Stimulated activated CD8-positive, alpha-beta memory T cell treated with anti-CD3 and anti-CD28 coated beads, Interleukin-4, amount 100 ng/mL, for 1 hour (primary cell): ENCODE measurements at regions not wholly inside any gene's neighbourhood (a gene's known extent, or its start where the extent isn't known, plus 50 kb on each side); places are given as distances from the start of the nearest gene placed in this dataset.
A peak's percentile ranks its signal among the peaks of the same experiment; 100 is the strongest.
"Not testable (repeated sequence)": the region's sequence is repeated elsewhere in the genome, so short reads cannot be mapped to it uniquely, and the experiment has no call there.

ENCODE experiments used
- DNase-seq, 2 donors: peaks; one replicate each; pipeline ENCODE4 v3.0.0-alpha.2; 2020; ENCODE audit warnings: low read depth in 2 of 2, low spot score in 1 of 2

GRCh38 chr6:151671195-151671594 lies 136.3 kb upstream of the ESR1 start:
- DNase-seq, result no peak

GRCh38 chr6:151674578-151674977 lies 132.9 kb upstream of the ESR1 start:
- no peak for DNase-seq

DNA sequence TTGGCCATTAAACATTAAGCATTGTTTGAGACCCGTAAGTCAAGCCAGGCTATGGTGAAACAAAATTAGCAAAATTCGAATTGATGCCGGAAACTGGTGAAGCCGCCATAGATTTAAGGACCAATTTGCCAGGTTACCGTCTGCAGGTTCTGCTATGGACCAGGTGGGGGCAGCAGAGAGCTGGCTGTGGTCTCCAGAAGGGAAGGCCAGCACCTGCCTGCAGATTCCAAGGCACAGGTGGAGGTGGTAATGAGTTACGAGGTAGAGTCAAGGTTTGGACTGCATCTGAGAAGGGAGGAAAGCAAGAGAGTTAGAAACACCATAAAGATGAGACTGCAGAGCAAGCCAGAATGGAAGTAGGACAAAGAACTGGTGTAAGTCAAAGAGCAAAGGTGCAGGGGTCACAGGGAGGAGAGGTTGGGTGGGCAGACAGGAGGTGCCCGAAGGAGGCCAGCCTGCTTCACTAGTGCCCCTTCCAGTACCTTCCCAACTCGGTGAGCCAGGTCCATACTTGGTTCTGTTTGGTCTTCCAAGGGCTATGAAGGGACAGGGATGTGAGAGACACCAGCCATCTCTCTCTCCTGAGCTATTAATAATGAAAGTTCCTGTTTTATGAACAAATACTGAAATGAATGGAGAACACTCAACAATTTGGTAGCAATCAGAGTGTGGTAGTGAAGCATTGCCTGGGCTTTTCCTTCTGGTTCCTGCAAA lies 131.6 kb upstream of the ESR1 start:
- DNase-seq, result peak in 1 of 2 donors; percentile 4

- no peak for DNase-seq
These were observed 131.0 kb upstream of the ESR1 start for GRCh38 chr6:151676460-151676945.

- no peak for DNase-seq
These were observed 130.1 kb upstream of the ESR1 start for GRCh38 chr6:151677404-151677803.

DNA sequence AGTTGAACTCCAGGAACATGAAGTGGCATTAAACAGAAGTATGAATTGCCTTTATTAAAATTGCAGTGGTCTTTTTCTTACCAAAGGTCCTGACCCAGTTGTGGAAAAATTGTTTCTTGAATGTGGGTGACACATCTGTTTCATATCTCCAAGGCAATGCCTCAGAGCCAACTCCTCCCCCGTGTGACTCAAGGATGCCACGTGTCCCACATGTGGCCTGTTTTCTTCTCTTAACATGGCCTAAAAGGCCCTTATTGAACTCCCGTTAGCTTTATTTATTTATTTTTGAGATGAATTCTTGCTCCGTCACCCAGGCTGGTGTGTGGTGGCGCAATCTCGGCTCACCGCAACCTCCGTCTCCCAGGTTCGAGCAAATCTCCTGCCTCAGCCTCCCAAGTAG lies 128.4 kb upstream of the ESR1 start:
- DNase-seq, result no peak

GRCh38 chr6:151679941-151680340 lies 127.5 kb upstream of the ESR1 start:
- no peak for DNase-seq

GRCh38 chr6:151680846-151681432 lies 126.5 kb upstream of the ESR1 start:
- no peak for DNase-seq

- DNase-seq, result no peak
These were observed 125.9 kb upstream of the ESR1 start for GRCh38 chr6:151681433-151682059.

GRCh38 chr6:151682251-151682650 lies 125.2 kb upstream of the ESR1 start:
- DNase-seq, result no peak

DNA sequence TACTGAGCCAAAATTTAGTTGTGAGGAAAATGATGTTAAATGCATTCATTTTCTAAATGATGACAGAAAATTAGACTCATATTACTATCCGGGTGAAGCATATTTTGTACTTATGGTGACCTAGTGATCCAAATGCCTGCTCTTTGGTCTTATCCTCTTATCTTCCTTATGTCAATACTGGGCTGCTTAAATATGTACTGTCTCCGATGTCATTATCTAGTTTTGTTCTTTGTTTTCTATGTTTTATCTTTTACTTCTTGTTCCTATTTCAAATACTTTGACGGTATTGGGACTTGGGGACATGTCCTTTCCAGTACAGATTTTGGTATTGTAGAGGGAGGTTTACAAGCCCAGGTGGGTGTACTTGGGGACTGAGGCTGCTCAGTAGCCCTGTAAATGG lies 124.6 kb upstream of the ESR1 start:
- no peak for DNase-seq

DNA sequence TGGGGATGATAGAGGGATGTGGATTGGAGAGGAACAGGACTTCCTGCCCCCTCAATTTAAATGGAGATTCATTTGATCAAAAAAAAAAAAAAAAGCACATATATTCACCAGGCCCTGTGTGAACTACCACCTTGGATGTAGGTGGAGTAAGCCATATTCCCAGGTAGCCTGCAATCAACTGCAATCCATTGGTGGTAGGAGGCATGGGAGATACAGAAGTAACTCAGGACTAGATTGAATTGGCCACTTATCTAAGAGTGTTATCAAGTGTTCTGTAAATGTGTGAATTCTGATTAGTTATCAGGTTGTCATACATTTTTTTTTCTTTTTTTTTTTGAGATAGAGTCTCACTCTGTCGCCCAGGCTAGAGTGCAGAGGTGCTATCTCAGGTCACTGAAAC lies 124.1 kb upstream of the ESR1 start:
- no peak for DNase-seq

GRCh38 chr6:151689499-151690201 lies 117.8 kb upstream of the ESR1 start:
- DNase-seq, result no peak

DNA sequence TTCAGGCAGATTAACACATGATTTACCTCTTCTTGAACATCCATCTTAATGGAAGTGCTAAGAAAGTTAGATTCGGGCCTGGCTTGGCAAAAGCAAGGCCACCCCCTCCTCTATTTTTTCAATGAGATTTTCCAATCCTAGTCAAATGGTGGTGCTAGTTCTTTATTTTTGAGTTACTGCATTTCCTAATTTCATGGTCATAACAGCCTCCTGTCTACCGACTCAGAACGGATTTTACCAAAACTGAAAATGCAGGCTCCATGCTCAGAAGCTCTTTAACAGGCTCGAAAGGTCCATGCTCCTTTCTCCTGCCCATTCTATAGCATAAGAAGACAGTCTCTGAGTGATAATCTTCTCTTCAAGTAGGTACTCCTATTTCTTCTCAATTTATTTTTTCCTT lies 117.2 kb upstream of the ESR1 start:
- no peak for DNase-seq

DNA sequence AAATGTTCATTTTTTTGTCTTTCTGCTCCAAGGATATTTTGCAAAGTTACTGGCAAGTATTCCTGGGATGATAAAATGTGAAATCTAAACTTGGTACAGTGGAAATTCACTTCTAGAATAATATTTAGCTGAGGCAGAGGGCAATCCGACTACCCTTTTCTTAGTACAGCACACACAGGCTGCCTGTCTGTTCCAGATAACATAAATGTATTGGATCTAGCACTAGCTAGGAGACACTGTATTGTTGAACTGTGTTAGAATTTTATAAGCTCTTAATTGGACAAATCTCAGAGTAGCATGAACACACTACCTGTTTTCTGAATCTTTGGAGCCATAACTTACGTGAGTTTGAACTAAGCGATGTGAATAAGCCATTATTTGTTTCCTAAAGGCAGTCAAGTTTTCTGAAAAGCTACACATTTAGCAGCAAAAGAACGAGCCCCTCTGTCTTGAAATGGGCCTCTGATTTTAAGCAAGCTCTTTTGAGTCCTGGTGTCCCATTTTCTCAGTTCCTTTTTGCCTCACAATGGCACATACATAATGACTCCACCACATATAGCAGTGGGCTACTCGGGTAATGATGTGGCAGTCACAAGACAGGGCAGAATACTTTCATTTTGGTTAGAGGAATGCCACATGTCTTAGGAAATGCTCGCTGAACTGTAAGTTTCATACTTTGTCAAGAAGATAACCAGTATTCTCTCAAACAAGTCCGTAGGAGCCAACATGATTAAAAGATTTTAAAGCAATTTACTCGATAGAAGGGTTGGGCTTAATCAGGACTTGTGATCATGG lies 116.5 kb upstream of the ESR1 start:
- no peak for DNase-seq

GRCh38 chr6:151692216-151692615 lies 115.3 kb upstream of the ESR1 start:
- no peak for DNase-seq

GRCh38 chr6:151693366-151693765 lies 114.1 kb upstream of the ESR1 start:
- no peak for DNase-seq

GRCh38 chr6:151695156-151695555 lies 112.3 kb upstream of the ESR1 start:
- no peak for DNase-seq

GRCh38 chr6:151696302-151696701 lies 111.2 kb upstream of the ESR1 start:
- not testable (repeated sequence) for DNase-seq

GRCh38 chr6:151698931-151699700 lies 108.4 kb upstream of the ESR1 start:
- DNase-seq, result no peak
